ENCODE measurements at regions not wholly inside any gene's neighbourhood (a gene's known extent, or its start where the extent isn't known, plus 50 kb on each side); places are given as distances from the start of the nearest gene placed in this dataset.
A peak's percentile ranks its signal among the peaks of the same experiment; 100 is the strongest.

DNA sequence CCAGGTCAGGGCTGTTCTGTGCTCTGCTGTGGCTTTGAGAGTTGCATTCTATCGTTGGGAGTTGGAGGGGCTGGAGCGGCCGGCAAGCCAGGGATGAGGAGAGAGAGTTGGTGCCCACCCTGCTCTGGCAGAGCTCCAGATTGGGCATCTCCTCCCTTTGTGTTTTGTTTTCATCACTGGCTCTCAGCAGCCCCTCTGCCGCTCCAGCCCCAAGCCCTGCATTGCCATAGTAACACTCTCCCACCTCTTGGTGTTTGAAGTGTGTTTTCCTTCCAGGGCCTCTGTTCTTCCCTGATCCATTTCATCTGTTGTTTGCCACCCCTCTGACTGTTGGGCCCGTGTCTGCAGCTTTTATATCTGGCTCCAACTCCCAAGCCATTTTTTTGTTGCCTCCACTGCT is 152.7 kb downstream of the URB2 start:
- Histone ChIP-seq H3K9ac (ENCODE audit: low read length) (no peak overlapping the region), H4K20me1 (ENCODE audit: control insufficient read depth, insufficient read depth, low read length, poor library complexity, severe bottlenecking) (no peaks in the 10 kb centered on the region), H3K27me3 (replicated peaks in 1 of 4; ENCODE audit: control extremely low read depth in 1 of 4, control insufficient read depth in 3 of 4, insufficient read depth in 4 of 4, low read length in 3 of 4) (peaks cover 0 to 3% (median 0%) of the 10 kb centered on the region in 4 experiments), H2AFZ (ENCODE audit: insufficient read depth, low read depth, low read length, poor library complexity, severe bottlenecking) (no peak overlapping the region), H3K4me3 (ENCODE audit: control extremely low read depth in 1 of 5, extremely low read depth in 1 of 5, insufficient read depth in 1 of 5, low read depth in 2 of 5, low read length in 4 of 5) (no peak overlapping the region), H3K27ac (ENCODE audit: low read length in 2 of 2) (no peak overlapping the region), H3K4me2 (replicated peaks; ENCODE audit: low read depth, low read length, poor library complexity, severe bottlenecking) (no peak overlapping the region), H3K36me3 (replicated peaks in 1 of 2; ENCODE audit: control extremely low read depth in 1 of 2, control insufficient read depth in 1 of 2, extremely low read depth in 1 of 2, insufficient read depth in 2 of 2, low read length in 1 of 2) (no peaks in the 10 kb centered on the region), H3K4me1 (ENCODE audit: control insufficient read depth in 2 of 2, insufficient read depth in 2 of 2, low read length in 2 of 2) (no peaks in the 10 kb centered on the region), H3K9me3 (ENCODE audit: control extremely low read depth in 1 of 3, control insufficient read depth in 2 of 3, insufficient read depth in 1 of 3, low read length in 2 of 3) (no peaks in the 10 kb centered on the region), H3K79me2 (ENCODE audit: control insufficient read depth, insufficient read depth, low read length) (no peaks in the 10 kb centered on the region)
- H3K9me3 Mint-ChIP-seq (ENCODE audit: insufficient read depth): no peaks in the 10 kb centered on the region
- intact Hi-C loops (cut with micrococcal nuclease): no loop called here
- ChIA-PET CTCF (no interaction called here), POLR2A (no interaction called here)
- H3K27me3 Mint-ChIP-seq: peaks cover 15% of the 10 kb centered on the region
- H3K27ac Mint-ChIP-seq: no peak overlapping the region
- peaks cover 1% of the 10 kb centered on the region for H3K4me1 Mint-ChIP-seq
- no peak overlapping the region for H3K4me3 Mint-ChIP-seq
- DNase-seq (no peak), ATAC-seq (ENCODE audit: low read depth) (no peak)
- no peak for TF ChIP-seq EZH2 (IDR thresholded peaks at IDR 0.05; ENCODE audit: borderline replicate concordance, insufficient read depth, low read depth, low read length, poor library complexity, severe bottlenecking)
- TF ChIP-seq, protein P1, sequence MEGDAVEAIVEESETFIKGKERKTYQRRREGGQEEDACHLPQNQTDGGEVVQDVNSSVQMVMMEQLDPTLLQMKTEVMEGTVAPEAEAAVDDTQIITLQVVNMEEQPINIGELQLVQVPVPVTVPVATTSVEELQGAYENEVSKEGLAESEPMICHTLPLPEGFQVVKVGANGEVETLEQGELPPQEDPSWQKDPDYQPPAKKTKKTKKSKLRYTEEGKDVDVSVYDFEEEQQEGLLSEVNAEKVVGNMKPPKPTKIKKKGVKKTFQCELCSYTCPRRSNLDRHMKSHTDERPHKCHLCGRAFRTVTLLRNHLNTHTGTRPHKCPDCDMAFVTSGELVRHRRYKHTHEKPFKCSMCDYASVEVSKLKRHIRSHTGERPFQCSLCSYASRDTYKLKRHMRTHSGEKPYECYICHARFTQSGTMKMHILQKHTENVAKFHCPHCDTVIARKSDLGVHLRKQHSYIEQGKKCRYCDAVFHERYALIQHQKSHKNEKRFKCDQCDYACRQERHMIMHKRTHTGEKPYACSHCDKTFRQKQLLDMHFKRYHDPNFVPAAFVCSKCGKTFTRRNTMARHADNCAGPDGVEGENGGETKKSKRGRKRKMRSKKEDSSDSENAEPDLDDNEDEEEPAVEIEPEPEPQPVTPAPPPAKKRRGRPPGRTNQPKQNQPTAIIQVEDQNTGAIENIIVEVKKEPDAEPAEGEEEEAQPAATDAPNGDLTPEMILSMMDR (IDR thresholded peaks at IDR 0.05): no peak
- WGBS (ENCODE audit: insufficient coverage): 62% methylated on average over 5 of the region's 5 CpGs

DNA sequence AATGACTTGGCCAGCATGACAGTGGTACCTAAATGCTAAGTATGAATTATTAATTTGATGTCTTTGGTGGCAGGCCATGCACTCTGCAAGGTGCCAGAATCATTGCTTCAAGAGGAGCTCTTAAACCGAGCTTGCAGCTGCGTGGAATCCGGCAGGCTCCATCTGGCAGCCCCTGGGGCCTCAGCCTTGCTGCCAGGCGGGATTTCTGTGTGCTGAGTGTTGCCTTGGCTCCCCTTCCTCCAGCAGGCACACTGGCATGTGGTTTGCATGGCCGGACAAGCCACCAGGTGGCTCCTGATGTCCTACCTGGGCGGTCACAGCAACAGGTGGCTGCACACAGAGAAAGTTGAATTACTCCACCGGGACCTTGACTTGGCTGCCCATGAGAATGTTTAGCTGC is 155.4 kb downstream of the URB2 start:
- H3K9ac ChIP-seq (ENCODE audit: low read length): no peak overlapping the region
- H3K9me3 Mint-ChIP-seq (ENCODE audit: insufficient read depth): no peaks in the 10 kb centered on the region
- POLR2A ChIA-PET: no interaction called here
- H3K9me3 ChIP-seq (ENCODE audit: control extremely low read depth in 1 of 3, control insufficient read depth in 2 of 3, insufficient read depth in 1 of 3, low read length in 2 of 3): no peaks in the 10 kb centered on the region
- CTCF ChIA-PET: no interaction called here
- DNase-seq (peak; percentile 9), ATAC-seq (ENCODE audit: low read depth) (no peak)
- H3K4me3 Mint-ChIP-seq: no peak overlapping the region
- no peak overlapping the region for H2AFZ ChIP-seq (ENCODE audit: insufficient read depth, low read depth, low read length, poor library complexity, severe bottlenecking)
- 73% methylated on average over 7 of the region's 7 CpGs for WGBS (ENCODE audit: insufficient coverage)
- H3K4me1 Mint-ChIP-seq: no peaks in the 10 kb centered on the region
- no peaks in the 10 kb centered on the region for H4K20me1 ChIP-seq (ENCODE audit: control insufficient read depth, insufficient read depth, low read length, poor library complexity, severe bottlenecking)
- H3K36me3 ChIP-seq (replicated peaks in 1 of 2; ENCODE audit: control extremely low read depth in 1 of 2, control insufficient read depth in 1 of 2, extremely low read depth in 1 of 2, insufficient read depth in 2 of 2, low read length in 1 of 2): no peaks in the 10 kb centered on the region
- no peak overlapping the region for H3K4me3 ChIP-seq (ENCODE audit: control extremely low read depth in 1 of 5, extremely low read depth in 1 of 5, insufficient read depth in 1 of 5, low read depth in 2 of 5, low read length in 4 of 5)
- H3K79me2 ChIP-seq (ENCODE audit: control insufficient read depth, insufficient read depth, low read length): no peaks in the 10 kb centered on the region
- no peak overlapping the region for H3K27ac ChIP-seq (ENCODE audit: low read length in 2 of 2)
- no peaks in the 10 kb centered on the region for H3K4me1 ChIP-seq (ENCODE audit: control insufficient read depth in 2 of 2, insufficient read depth in 2 of 2, low read length in 2 of 2)
- no peaks in the 10 kb centered on the region for H3K27me3 ChIP-seq (replicated peaks in 1 of 4; ENCODE audit: control extremely low read depth in 1 of 4, control insufficient read depth in 3 of 4, insufficient read depth in 4 of 4, low read length in 3 of 4)
- no peak overlapping the region for H3K4me2 ChIP-seq (replicated peaks; ENCODE audit: low read depth, low read length, poor library complexity, severe bottlenecking)
- intact Hi-C loops (cut with micrococcal nuclease): no loop called here
- TF ChIP-seq, protein P1 (IDR thresholded peaks at IDR 0.05): no peak
- no peak for TF ChIP-seq EZH2 (IDR thresholded peaks at IDR 0.05; ENCODE audit: borderline replicate concordance, insufficient read depth, low read depth, low read length, poor library complexity, severe bottlenecking)
- H3K27me3 Mint-ChIP-seq: peaks cover 7% of the 10 kb centered on the region
- H3K27ac Mint-ChIP-seq: no peak overlapping the region

All from B cell (primary cell).